G401.6 (cell line): ENCODE measurements at regions not wholly inside any gene's neighbourhood (a gene's known extent, or its start where the extent isn't known, plus 50 kb on each side); places are given as distances from the start of the nearest gene placed in this dataset.

Source experiments
- FAIRE-seq: peaks from 2 replicates; lab custom pipeline; 2012; peaks lifted over from hg19 to GRCh38; lab: Jason Lieb, UNC

GRCh38 chr15:97645758-97646157 is 314.7 kb upstream of the ARRDC4 start:
- FAIRE-seq = no peak

- FAIRE-seq = no peak
These were observed 311.8 kb upstream of the ARRDC4 start for GRCh38 chr15:97648728-97649127.

GRCh38 chr15:97652041-97652440 is 308.5 kb upstream of the ARRDC4 start:
- FAIRE-seq = no peak

- FAIRE-seq = no peak
These were observed 307.8 kb upstream of the ARRDC4 start for GRCh38 chr15:97652700-97653167.

- FAIRE-seq = no peak
These were observed 306.6 kb upstream of the ARRDC4 start for GRCh38 chr15:97653896-97654295.

GRCh38 chr15:97654481-97655076 is 305.9 kb upstream of the ARRDC4 start:
- no peak for FAIRE-seq

- no peak for FAIRE-seq
These were observed 298.7 kb upstream of the ARRDC4 start for GRCh38 chr15:97661796-97662195.

GRCh38 chr15:97672586-97672985 is 287.9 kb upstream of the ARRDC4 start:
- no peak for FAIRE-seq

GRCh38 chr15:97678656-97679055 is 281.8 kb upstream of the ARRDC4 start:
- no peak for FAIRE-seq

GRCh38 chr15:97679106-97679688 is 281.3 kb upstream of the ARRDC4 start:
- FAIRE-seq = no peak

- FAIRE-seq = no peak
These were observed 279.8 kb upstream of the ARRDC4 start for GRCh38 chr15:97680606-97681220.

- FAIRE-seq = no peak
These were observed 276.7 kb upstream of the ARRDC4 start for GRCh38 chr15:97683831-97684230.

- FAIRE-seq = no peak
These were observed 276.3 kb upstream of the ARRDC4 start for GRCh38 chr15:97684249-97684648.

- no peak for FAIRE-seq
These were observed 274.2 kb upstream of the ARRDC4 start for GRCh38 chr15:97686324-97686723.

GRCh38 chr15:97687654-97688053 is 272.8 kb upstream of the ARRDC4 start:
- FAIRE-seq = no peak

- no peak for FAIRE-seq
These were observed 272.3 kb upstream of the ARRDC4 start for GRCh38 chr15:97688177-97688576.

- FAIRE-seq = no peak
These were observed 271.6 kb upstream of the ARRDC4 start for GRCh38 chr15:97688886-97689285.

- no peak for FAIRE-seq
These were observed 269.4 kb upstream of the ARRDC4 start for GRCh38 chr15:97691078-97691477.

GRCh38 chr15:97691799-97692198 is 268.7 kb upstream of the ARRDC4 start:
- FAIRE-seq = no peak

GRCh38 chr15:97692301-97693015 is 268.0 kb upstream of the ARRDC4 start:
- FAIRE-seq = no peak

GRCh38 chr15:97694456-97694855 is 266.0 kb upstream of the ARRDC4 start:
- FAIRE-seq = no peak

GRCh38 chr15:97703400-97703799 is 257.1 kb upstream of the ARRDC4 start:
- no peak for FAIRE-seq

- FAIRE-seq = no peak
These were observed 254.4 kb upstream of the ARRDC4 start for GRCh38 chr15:97706059-97706458.
